Muscle of back (tissue), 3 donors: ENCODE measurements at regions not wholly inside any gene's neighbourhood (a gene's known extent, or its start where the extent isn't known, plus 50 kb on each side); places are given as distances from the start of the nearest gene placed in this dataset.
"Not testable (repeated sequence)": the region's sequence is repeated elsewhere in the genome, so short reads cannot be mapped to it uniquely, and the experiment has no call there.

Experiments used
- DNase-seq, 3 donors: peaks; one replicate each; pipeline versions ENCODE4 v3.0.0 to v3.0.0-alpha.2; 2013

DNA sequence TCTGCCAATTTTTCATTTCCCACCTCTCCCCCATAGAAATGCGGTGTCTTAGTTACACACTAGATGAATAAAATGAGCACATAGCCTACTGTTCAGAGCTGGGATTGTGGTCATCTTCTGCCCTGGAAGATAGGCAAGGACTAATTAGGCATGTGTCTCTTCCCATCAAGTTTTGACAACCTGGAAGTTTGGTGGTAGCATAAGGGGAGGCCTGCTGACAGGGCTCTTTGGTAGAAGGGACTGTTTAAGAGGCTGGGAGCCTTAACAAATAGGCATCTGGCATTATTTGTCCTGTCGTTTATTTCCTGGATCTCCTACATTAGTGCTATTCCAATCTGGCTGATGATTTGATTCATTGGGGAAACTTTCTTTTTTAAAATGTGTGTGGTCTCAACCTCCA lies 512.3 kb downstream of the ZNF385D start:
- peak in 1 of 3 donors; percentile 38 for DNase-seq

DNA sequence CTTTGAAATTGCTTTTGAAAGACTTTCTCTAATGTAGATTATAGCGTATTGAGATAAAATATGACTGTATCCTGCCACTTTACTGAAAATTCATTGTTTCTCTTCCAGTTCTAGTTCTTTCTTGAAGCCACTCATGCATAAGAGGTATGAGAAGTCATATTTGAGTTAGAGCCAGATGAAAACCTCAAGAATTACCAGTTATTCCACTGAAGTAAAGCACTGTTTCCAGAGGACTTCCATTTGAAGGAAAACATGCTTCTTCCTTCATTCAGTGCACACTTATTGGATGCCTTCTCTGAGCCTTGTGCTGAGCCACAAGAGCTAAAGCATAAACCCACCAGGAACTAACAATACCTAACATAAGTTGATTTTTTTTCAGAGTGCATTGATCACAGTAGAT lies 513.4 kb downstream of the ZNF385D start:
- DNase-seq: no peak

DNA sequence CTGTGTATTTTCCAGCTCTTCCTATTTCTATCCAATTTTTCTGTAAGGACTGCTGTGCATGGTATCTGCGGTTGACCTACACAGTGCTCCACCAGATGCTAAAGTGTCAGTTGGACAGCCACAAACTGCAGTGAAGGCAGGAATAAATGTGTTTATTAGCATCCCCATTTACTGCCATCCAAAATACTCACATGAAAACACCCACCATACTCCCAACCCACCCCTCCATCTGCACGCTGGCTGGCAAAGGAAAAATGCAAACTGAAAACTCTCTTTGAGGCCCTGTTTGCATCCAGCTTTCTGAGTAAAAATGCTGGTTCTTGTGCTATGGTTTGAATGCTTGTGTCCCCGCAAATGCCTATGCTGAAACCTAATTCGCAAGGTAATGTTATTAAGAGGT lies 515.5 kb downstream of the ZNF385D start:
- DNase-seq: no peak

DNA sequence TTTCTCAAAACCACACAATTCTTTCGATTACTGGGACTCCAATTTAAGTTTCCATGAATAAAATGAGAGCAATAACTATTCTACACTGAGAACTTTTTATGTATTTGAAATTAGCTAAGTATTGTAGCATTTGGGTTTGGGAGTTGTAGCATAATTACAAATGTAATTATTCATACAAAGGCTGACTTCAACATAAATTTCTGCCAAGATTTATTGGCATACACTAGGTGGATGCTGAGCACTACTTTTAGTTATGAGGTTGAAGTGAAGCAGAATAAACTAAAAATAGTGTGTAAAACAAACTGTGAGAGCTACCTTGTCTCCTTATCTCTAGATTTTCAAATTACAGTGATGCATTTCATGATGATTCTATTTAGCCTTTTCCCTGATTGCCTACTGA lies 516.1 kb downstream of the ZNF385D start:
- no peak for DNase-seq

DNA sequence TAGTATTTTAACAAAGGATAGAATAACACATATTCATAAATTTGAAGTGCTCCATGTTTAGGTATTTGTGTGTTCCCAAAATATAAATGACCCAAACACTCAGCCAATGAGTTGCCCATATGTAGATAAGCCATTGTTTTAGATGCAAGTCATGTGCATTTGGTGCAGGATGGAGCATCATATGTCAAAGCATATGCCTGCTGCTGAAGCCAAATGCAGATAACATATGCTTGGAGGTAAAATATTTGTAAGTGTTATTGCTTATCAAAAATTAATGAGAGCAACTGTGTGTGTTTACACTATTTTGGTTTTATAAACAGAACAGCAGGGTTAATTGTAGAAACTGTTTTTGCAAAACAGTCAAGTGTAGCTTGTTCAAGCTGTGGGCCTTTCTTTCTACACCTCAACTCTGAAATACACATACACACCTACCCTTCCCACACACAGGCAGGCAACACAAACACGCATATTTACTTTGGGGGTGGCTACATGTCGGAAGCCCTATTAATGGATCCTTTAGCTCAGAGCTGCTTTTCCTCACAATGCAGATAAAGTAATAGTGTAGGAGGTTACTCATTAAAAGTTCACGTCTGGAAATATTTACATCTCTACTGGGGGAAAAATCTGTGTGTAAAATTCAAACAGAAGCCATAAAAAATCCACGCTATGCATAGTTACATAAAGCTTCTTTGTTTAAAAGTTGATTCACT lies 521.4 kb downstream of the ZNF385D start:
- DNase-seq: no peak

DNA sequence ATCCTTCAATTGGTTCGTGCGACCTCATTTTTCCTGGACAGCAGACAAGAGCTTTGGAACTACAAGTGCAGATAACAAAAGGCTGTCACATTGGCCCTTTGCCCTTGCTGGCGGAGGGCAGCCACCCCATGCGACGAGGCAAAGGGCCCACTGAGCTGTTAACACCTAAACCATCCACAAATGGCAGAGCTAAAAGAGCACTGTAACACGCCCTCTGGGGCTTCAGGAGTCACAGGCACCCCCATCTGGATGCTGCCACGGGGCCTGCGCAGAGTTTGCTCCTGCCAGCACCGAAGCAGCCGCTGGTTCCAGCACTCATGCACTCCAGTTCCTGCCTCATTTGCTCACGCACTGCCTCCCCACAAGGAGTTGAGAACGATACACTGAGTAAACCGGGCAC lies 524.9 kb downstream of the ZNF385D start:
- DNase-seq: no peak

DNA sequence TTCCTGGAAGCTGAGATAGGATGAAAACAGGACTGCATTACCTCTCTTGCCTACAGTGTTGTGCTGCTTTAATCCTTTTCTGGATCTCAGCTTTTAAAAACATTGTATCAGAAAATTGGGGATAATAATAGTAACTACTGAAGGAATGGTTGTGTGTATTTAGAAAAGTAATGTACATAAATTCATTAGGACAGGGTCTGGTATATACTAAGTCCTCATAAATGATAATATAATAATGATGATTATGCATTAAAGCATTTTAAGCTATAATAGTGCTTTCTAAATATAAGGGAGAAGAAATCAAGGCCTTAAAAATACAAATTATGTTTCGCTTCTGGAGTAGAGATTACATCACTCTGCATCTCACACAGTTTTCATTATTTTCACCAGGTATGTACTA lies 530.1 kb downstream of the ZNF385D start:
- DNase-seq: no peak

DNA sequence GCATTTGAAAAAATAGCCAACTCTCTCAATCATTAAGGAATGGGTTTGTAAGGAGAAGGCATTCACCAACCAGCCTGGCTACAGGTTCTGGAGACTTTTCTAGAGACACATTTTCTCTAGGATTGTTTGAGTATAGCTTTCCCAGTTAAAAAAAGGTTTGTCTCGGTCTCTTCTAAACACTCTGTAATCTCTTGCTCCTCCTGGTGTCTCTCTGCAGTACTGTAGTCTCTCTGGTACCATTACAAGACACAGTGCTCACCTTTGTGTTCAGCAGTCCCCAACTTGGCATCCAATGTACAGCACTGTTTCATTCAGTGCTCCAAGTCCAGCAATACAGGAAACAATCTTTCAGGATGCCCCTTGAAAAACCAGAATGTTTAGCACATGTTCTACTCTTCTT lies 534.4 kb downstream of the ZNF385D start:
- DNase-seq: no peak

DNA sequence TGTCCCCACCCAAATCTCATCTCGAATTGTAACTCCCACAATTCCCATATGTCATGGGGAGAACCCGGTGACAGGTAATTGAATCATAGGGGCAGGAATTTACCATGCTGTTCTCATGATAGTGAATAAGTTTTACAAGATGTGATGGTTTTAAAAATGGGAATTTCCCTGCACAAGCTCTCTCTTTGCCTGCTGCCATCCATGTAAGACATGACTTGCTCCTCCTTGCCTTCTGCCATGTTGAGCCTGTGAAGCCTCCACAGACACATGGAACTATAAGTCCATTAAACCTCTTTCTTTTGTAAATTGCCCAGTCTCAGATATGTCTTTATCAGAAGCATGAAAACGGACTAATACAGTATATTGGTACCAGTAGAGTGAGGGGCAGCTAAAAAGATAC lies 546.9 kb downstream of the ZNF385D start:
- DNase-seq: not testable (repeated sequence)

DNA sequence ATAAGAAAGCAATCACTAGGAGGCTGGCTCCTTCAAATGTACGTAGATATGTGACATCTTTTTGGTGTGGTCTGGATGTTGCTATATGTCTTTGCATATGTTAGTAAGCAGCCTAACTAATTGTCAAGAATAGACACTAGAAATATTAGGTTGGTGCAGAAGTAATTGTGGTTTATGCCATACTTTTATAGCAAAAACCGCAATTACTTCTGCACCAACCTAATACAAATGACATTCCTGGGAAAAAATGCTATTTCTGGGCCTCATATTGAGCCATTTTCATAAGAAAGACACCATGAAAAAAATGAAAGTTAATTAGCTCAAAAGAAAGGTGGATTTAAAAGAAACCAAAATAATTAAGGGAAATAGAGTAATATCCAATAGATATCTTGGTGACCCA lies 555.8 kb downstream of the ZNF385D start:
- no peak for DNase-seq

DNA sequence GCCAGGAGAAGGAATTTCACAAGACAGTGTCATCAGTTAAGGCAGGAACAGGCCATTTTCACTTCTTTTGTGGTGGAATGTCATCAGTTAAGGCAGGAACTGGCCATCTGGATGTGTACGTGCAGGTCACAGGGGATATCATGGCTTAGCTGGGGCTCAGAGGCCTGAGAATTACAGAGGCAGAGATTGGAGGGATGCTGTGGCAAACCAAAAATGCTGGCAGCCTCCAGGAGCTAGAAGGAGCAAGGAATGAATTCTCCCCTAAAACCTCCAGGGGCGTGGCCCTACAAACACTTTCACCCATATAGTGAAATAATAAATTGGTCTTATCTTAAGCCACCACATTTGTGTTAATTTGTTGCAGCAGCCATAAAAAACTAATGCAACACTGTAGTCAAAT lies 557.0 kb downstream of the ZNF385D start:
- DNase-seq: not testable (repeated sequence)

DNA sequence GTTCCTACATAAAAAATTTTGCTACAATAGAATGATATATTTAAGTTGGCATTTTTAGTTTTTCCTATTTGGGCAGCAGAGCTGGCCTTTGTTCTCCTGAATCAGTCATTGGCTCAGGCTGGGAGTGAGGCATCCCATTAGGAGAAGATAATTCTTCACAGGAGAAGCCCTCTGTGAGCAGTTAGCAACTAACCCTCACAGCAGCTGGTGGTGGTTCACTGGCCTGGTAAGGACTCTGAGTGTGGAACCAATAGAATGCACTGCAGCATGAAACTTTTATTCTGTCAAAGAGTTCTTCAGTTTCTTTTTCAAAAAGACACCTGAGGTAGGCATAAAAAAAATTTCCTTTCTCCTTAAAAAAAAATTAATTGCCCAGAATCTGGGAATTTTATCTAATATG lies 562.6 kb downstream of the ZNF385D start:
- DNase-seq: no peak

DNA sequence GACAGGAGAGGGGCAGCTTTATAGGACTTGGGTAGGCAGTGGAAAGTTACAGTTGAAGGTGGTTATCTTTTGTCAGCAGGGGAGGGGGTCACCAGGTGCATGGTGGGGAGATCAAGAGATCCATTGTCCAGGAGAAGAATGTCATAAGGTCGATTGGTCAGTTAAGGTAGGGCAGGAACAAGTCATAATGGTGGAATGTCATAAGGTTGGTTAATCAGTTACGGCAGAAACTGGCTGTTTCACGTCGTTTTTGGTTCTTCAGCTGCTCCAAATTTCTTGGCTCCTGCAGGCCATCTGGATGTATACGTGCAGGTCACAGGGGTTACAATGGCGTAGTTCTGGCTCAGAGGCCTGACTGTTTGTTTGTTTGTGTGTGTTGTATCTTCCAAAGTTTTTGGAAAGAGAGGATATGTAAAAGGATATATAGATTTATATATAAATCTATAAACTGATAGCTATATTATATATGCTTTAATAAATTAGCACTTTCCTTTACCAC lies 565.1 kb downstream of the ZNF385D start:
- DNase-seq: no peak

DNA sequence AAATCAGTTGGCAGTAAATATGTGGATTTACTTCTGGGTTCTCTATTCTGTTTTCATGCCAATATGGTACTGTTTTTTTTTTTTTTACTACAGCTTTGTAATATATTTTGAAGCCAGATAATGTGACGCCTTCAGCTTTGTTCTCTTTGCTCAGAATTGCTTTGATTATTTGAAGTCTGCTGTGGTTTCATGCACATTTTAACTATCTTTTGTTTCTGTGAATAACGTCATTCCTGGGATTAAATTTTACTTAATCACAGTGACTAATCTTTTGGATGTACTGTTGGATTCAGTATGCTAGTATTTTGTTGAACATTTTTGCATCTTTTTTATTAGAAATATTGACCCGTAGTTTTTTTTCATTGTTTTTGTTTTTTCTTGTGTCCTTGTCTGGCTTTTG lies 576.5 kb downstream of the ZNF385D start:
- no peak for DNase-seq

DNA sequence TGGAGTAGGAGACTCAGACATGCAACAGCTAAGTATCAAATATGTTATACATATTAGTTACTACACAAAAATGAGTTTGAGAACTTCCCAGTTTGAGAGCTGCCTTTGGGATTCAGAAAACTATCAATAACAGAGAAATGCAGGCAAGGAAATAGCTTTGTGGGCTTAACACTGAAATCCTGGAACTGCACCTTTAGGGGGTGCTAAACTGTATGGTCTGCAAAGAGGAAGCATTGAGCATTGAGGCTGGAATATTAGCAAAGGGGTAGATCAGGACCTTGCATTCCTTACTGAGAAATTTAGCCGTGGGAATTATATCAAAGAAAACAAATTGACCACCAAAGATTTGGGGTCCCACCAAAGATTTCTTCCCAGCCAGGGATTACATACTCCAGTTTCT lies 580.0 kb downstream of the ZNF385D start:
- peak in 2 of 3 donors; percentile 6 to 63 for DNase-seq

DNA sequence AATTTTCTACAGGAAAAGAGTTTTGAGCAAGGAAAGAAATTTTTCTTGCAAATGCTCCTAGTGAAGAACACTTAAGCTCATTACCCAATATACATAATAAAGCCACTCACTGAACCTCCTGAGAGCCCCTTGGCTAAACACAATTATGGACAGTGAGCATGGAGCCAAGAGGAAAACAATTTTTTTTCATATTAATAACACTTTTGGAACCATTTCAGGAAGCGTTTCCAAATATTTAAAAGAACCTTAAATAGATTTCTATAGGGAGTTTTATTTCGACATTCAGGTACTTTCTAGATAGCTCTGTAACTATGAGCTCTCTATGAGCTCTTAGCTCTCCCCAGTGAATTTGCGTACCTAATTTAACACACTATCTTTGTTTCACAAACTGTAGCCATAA lies 581.1 kb downstream of the ZNF385D start:
- DNase-seq: peak; percentile 51 to 90 (median 73)

DNA sequence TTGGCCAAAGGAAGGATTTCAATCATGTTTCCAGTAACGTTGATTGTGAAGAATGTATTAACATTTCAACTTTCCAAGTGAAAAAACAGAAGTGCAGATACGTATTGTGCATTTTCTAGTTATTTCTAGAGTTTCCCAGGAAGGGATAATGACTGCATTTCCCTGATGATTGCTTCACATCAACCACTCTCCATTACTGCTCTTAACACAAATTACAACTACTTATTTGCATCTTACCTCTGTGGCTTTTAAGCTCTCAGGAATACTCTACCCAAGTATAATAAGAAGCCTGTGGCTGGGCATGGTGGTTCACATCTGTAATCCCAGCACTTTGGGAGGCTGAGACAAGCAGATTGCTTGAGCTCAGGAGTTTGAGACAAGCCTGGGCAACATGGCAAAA lies 582.5 kb downstream of the ZNF385D start:
- no peak for DNase-seq

DNA sequence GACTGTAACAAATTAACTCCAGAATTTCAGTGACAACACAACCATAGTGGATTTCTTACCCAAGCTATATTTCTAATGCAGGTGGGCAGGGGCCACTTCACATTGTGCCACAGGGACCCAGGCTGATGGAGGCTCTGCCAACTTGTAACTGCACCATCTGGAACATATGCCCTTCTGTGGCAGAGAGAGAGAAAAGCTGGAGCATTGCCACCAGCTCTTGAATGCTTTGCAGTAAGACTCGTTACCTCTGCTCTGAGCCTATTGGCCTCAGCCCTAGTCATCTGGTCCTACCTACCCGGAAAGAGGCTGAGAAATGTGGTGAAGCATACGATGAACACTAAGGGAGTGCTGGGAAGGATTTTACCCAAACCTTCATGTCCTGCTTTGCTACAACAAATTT lies 587.1 kb downstream of the ZNF385D start:
- no peak for DNase-seq

DNA sequence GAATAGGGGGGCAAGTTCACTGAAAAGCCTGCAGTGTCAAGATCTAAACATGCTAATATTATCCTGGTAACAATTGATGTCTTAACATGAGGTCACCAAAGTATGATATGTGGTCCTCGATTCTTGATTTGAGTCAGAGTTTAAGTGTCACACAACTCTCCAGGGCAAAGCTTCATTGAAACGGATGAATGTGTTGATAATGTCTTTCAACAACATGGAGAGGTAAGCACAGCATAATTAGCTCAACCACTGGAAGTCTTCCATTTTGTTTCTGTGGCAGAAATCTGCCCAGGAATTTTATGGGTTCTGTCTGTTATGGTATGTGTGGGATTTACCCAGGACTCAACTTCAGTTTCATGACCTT lies 591.5 kb downstream of the ZNF385D start:
- no peak for DNase-seq

DNA sequence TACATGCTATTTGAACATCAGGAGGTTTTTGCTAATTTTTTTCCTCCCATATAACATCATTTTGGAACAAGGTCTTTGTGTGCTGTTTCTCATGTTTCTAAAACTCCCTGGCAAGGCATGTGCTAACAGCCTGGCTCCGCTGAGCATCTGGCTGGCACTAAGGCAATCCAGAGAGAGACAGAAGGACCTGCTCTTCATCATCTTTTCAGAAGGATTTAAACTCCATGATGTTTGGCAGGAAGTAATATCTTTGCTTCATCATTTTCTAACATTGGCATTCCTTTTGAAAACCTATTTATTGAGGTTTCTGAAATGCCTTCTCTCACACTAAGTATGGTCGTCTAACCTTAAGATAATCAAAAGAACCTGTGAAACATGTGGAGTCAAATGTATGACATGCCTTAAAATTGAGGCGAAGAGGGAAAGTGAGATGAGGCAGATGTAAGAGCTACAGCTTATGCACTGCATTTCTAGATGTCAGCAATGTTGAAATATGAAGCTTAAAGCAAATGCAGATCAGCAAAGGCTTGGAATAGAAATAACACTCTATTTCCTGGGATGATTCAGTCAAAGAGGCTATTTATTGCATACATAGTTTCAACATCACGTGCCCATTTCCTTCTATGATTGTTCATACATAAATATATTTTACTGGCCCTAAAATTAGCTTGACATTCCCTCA lies 592.0 kb downstream of the ZNF385D start:
- DNase-seq: peak in 2 of 3 donors; percentile 53 to 85

DNA sequence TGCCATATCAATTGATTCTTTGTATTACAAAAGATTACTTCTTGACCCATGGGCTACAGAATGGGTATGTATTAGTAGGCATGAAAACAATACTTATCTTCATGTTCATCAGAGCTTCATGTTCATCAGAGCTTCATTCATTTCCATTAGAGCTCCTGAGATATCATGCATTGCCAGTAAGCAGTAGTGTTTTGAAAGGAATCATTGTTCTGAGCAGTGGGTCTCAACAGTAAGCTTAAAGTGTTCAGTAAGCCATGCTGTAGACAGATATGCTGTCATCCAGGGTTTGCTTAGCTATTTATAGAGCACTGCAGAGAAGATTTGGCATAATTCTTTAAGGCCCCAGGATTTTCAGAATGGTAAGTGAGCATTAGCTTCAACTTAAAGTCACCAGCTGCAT lies 596.1 kb downstream of the ZNF385D start:
- DNase-seq: no peak

DNA sequence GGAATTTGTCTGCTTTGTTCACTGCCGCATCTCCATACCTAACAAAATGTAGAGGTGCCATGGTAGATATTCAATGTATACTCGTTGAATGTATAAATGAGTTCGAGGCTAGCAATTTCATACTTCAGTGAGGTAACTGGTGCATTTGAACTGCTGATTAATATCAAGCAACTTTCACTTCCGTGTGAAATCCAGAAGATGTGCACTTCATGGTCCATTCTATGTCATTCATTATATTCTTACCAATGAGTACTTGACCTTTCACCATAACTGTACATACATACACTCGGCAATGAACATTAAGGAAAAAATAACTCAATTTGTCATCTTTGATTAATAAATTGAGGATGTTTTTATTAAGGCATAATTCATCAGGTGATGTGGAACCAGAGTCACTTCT lies 598.5 kb downstream of the ZNF385D start:
- no peak for DNase-seq

DNA sequence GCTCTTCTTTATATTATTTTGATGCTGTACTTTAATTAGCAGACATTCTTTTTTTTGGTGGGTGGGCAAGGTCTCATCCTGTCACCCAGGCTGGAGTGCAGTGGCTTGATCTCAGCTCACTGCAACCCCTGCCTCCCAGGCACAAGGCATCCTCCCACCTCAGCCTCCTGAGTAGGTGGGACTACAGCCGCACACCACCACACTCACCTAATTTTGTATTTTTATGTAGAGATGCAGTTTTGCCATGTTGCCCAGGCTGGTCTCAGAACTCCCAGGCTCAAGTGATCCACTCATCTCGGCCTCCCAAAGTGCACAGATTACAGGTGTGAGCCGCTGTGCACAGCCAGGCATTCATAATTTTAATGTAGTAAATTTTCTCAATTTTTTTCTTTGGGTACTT lies 608.1 kb downstream of the ZNF385D start:
- DNase-seq: no peak

DNA sequence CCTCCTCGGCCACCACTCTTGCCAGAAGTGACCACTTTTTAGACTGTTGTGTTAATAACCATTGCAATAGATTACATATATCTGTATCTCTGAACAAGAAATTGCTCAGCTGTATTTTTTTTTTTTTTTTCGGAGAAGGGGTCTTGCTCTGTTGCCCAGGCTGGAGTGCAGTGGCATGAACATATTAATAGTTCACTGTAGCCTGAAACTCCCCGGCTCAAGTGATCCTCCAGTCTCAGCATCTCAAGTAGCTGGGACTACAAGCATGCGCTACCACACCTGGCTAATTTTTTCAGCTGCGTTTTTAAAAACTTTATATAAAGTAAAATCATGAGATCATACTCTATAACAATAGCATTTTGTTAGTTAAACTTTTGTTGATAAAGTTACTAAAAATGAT lies 609.0 kb downstream of the ZNF385D start:
- no peak for DNase-seq
